ENCODE measurements at regions not wholly inside any gene's neighbourhood (a gene's known extent, or its start where the extent isn't known, plus 50 kb on each side); places are given as distances from the start of the nearest gene placed in this dataset.

GRCh38 chr11:95616256-95616804, 173.3 kb downstream of the FAM76B start:
- TF ChIP-seq POLR2A (IDR thresholded peaks at IDR 0.05; ENCODE audit: low read depth, low read length) (no peak), POU2F2 (IDR thresholded peaks at IDR 0.05; ENCODE audit: low read depth, low read length) (no peak), TAF1 (IDR thresholded peaks at IDR 0.05; ENCODE audit: low read depth, low read length) (no peak), POLR2AphosphoS5 (IDR thresholded peaks at IDR 0.05; ENCODE audit: low read depth, low read length) (no peak)

Data from GM12891 (cell line).